T-helper 17 cell (primary cell): ENCODE measurements at regions not wholly inside any gene's neighbourhood (a gene's known extent, or its start where the extent isn't known, plus 50 kb on each side); places are given as distances from the start of the nearest gene placed in this dataset.

ENCODE experiments used
- ATAC-seq: fragments of 150-1000 bp; cut with Tn5 transposase; 2 replicates; pipeline ENCODE4 v1.10.0; 2021; ENCODE audit warnings: mild to moderate bottlenecking, moderate library complexity
- DNase-seq, 3 donors: peaks; one replicate each; pipeline versions ENCODE4 v3.0.0 to v3.0.0-alpha.2; 2020 to 2021
- H3K9me3 ChIP-seq: one replicate; pipeline ENCODE4 v1.7.0; 2013; ENCODE audit warnings: low read length, mild to moderate bottlenecking; ENCODE audit not compliant: control insufficient read depth, poor library complexity, severe bottlenecking
- H3K27ac Mint-ChIP-seq: one replicate; pipeline ENCODE4 v1.8.0; 2022; ENCODE audit warnings: mild to moderate bottlenecking, moderate library complexity, mixed read lengths
- H3K27me3 Mint-ChIP-seq: one replicate; pipeline ENCODE4 v1.8.0; 2022; ENCODE audit warnings: mixed read lengths
- H3K36me3 Mint-ChIP-seq: one replicate; pipeline ENCODE4 v1.8.0; 2022; ENCODE audit warnings: low read depth, mixed read lengths
- H3K4me1 Mint-ChIP-seq: one replicate; pipeline ENCODE4 v1.8.0; 2022; ENCODE audit warnings: mild to moderate bottlenecking, mixed read lengths
- H3K4me3 Mint-ChIP-seq: one replicate; pipeline ENCODE4 v1.8.0; 2022; ENCODE audit warnings: mild to moderate bottlenecking, moderate library complexity, mixed read lengths

DNA sequence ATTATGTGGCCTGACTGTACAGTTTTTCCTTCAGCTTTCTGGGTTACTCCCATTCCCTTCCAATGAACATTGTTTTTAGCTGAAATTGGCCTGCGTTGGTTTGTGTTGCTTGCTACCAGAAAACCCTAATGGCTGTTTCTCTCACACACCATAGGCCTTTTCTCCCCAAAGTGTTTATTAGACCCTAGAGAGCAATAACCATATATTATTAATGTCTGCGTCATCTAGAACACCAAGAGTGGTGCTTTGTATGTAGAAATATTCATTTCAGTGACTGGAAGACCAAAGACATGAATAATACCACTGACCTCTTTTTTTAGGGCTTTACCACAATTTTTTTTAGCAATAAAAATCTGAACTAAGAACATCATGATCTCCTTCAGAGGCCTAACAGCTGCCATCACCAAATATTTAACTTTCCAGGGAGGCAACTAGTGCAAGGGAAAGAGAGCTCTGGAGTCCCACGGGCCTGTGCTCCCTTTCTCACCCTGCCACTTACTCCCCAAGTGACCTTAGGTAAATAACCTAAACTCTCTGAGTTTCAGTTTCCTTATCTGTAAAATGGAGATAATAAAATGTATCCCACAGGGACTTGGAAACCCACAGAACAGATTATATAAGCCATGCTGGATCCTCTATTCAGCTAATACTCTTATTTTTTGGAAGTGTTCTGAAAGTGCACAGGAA, 201.9 kb upstream of the ISL1 start:
- H3K4me1 Mint-ChIP-seq = no peaks in the 10 kb centered on the region
- H3K36me3 Mint-ChIP-seq = no peaks in the 10 kb centered on the region
- no peaks in the 10 kb centered on the region for H3K27me3 Mint-ChIP-seq
- H3K9me3 ChIP-seq = no peaks in the 10 kb centered on the region
- H3K27ac Mint-ChIP-seq = no peak overlapping the region
- DNase-seq (no peak), ATAC-seq (no peak)
- H3K4me3 Mint-ChIP-seq = no peak overlapping the region

DNA sequence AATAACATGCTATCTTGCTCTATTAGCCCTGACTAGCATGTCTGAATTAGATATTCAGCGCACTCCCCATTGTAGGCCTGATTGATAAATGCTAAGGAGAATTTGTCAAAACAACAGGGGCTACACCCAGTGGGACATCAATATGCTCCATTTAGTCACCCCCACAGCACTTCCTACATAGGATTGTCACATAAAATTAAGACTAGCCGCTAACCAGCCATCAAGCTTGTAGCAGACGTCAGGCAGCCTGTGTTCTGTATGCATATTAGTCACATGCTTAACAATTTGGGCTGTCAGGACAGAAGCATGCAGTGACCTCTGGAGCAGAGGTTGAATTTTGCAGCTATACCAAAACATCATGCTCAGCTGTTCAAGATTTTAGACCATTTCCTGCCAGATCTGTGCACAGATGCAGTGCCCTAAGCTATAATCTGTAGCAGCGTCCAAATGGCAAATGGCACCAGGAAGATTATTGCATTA, 197.4 kb upstream of the ISL1 start:
- H3K4me3 Mint-ChIP-seq = no peak overlapping the region
- H3K4me1 Mint-ChIP-seq = no peaks in the 10 kb centered on the region
- H3K9me3 ChIP-seq = no peaks in the 10 kb centered on the region
- H3K27me3 Mint-ChIP-seq = no peaks in the 10 kb centered on the region
- no peaks in the 10 kb centered on the region for H3K36me3 Mint-ChIP-seq
- no peak for DNase-seq
- no peak overlapping the region for H3K27ac Mint-ChIP-seq
- ATAC-seq = no peak

DNA sequence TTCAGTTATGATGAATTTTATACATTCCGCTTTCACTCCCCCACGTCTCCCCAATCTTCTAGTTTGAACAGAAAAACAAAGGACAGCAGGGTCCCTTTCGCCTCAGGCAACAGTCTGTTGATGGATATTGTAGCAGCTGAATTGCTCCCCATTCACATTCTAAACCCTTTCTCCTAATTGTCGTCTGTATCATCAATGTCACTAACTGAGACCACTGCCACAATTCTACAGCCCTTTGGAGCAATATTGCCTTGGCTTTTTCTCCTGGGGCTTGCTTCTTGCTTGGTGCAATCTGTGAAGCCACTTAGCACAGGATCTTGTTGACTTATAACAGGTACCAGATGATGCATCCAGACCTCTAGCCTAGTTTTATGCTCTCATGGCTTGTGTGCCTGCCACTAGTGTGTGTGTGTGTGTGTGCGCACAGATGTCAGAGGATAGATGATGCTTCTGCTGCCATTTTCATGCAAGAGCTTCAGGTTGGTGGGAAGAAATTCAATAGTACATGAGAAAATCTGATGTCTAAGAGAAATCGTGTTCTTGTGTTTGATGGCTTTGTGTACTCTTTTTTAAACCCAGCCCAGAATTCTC, 195.2 kb upstream of the ISL1 start:
- Mint-ChIP-seq H3K27ac (no peak overlapping the region), H3K4me1 (no peaks in the 10 kb centered on the region), H3K4me3 (no peak overlapping the region), H3K27me3 (no peaks in the 10 kb centered on the region), H3K36me3 (no peaks in the 10 kb centered on the region)
- no peak for DNase-seq
- H3K9me3 ChIP-seq = no peaks in the 10 kb centered on the region
- no peak for ATAC-seq

DNA sequence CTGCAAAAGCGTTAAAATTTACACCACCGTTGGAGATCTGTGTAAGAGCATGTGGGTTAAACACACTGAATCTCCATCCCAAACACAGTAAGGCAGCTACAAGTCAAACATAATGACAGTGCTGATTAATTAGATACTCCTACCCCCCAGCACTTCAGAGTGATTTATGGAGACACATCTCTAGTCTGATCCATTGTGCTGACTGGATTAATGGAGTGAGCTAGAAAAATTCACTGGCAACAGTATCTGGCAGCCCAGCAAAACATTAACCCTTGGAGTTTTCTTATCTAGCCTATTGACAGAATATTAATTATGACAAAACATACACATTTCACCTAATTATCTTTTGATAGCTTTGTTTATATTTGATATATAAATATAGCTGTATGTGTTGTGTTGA, 188.6 kb upstream of the ISL1 start:
- H3K27ac Mint-ChIP-seq = no peak overlapping the region
- no peaks in the 10 kb centered on the region for H3K4me1 Mint-ChIP-seq
- DNase-seq (no peak), ATAC-seq (no peak)
- no peaks in the 10 kb centered on the region for H3K36me3 Mint-ChIP-seq
- no peaks in the 10 kb centered on the region for H3K27me3 Mint-ChIP-seq
- H3K9me3 ChIP-seq = no peaks in the 10 kb centered on the region
- H3K4me3 Mint-ChIP-seq = no peak overlapping the region

DNA sequence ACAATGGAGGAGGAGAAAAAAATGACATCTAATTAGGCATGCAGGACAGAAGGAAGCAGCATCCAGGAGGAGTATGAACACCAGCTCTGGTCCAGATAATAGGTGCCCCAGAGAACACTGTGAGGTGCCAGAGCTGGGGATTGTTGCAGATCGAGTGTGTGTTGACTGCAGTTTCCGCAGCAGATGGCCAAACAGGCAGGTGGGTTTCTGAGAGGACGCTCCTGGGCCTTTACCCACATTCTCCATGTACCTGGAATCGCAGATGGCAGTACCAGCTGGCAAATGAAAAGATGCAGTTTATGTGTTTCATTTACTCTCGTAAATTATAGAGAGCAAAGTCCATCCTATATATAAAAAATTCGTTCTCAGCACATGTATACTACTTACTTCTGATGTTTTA, 182.2 kb upstream of the ISL1 start:
- Mint-ChIP-seq H3K4me3 (no peak overlapping the region), H3K36me3 (no peaks in the 10 kb centered on the region), H3K27me3 (no peaks in the 10 kb centered on the region), H3K4me1 (no peaks in the 10 kb centered on the region), H3K27ac (no peak overlapping the region)
- ATAC-seq (no peak), DNase-seq (no peak)
- no peaks in the 10 kb centered on the region for H3K9me3 ChIP-seq

DNA sequence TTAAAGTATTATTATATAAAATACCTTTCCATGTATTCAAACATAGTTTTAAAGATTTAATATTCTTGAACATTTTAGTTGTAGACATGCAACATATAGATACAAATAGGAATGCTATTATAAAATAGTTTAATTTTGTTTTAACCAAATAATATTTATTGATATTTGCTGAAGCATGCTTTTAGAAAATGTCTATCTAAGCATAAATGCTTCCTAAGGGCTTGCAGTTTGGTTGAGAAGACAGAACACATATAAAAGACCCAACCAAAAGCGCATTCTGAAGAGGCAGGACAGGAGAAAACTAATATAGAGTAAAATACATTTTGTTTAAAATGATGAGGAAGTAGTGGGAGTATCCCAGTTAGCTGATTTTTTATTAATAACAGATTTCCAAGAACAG, 181.5 kb upstream of the ISL1 start:
- ATAC-seq (no peak), DNase-seq (no peak)
- H3K27me3 Mint-ChIP-seq = no peaks in the 10 kb centered on the region

DNA sequence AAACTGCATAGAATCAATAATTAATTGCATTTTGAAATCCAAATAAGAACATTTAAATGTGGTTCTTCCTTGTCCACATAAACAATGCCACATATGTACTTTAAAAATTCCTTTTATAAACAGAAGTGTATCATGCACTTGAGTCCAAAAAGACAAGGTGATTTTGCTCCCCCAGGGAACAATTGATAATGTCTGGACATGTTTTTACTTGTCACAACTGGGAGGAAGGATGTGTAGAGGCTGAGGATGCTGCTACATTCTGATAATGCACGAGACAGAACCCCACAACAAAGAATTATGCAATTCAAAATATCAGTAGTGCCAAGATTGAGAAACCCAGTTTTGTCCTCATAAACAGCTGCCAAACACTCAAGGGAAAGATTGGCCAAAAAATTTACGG, 181.1 kb upstream of the ISL1 start:
- no peak for ATAC-seq
- no peak overlapping the region for H3K27ac Mint-ChIP-seq
- no peaks in the 10 kb centered on the region for H3K36me3 Mint-ChIP-seq
- no peaks in the 10 kb centered on the region for H3K4me1 Mint-ChIP-seq
- no peaks in the 10 kb centered on the region for H3K27me3 Mint-ChIP-seq
- DNase-seq = no peak
- H3K9me3 ChIP-seq = no peaks in the 10 kb centered on the region
- H3K4me3 Mint-ChIP-seq = no peak overlapping the region

More for the DNA sequence above, 181.5 kb upstream of the ISL1 start:
- H3K9me3 ChIP-seq = no peaks in the 10 kb centered on the region
- no peak overlapping the region for H3K27ac Mint-ChIP-seq
- H3K36me3 Mint-ChIP-seq = no peaks in the 10 kb centered on the region
- H3K4me1 Mint-ChIP-seq = no peaks in the 10 kb centered on the region
- no peak overlapping the region for H3K4me3 Mint-ChIP-seq

DNA sequence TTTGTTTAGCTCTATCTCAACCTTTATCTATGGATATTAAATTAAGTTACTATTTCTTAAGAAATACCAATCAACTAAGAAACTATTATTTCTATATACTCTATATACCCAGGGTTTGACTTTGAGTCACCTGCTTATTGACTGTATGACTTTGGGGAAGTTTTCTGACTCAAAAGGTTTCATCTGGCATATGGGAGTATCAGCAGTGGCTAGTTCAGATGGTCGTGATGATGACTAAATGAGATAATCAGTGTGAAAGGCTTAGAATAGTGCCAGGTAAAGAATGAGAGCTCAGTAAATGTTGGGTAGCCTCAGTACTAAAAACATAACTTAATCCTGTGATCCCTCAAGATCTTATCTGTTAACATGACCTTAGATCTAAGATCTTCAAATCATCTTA, 179.7 kb upstream of the ISL1 start:
- no peak for ATAC-seq
- no peaks in the 10 kb centered on the region for H3K36me3 Mint-ChIP-seq
- no peak for DNase-seq
- H3K27me3 Mint-ChIP-seq = no peaks in the 10 kb centered on the region
- no peak overlapping the region for H3K27ac Mint-ChIP-seq
- H3K9me3 ChIP-seq = no peaks in the 10 kb centered on the region
- H3K4me3 Mint-ChIP-seq = no peak overlapping the region
- H3K4me1 Mint-ChIP-seq = no peaks in the 10 kb centered on the region

DNA sequence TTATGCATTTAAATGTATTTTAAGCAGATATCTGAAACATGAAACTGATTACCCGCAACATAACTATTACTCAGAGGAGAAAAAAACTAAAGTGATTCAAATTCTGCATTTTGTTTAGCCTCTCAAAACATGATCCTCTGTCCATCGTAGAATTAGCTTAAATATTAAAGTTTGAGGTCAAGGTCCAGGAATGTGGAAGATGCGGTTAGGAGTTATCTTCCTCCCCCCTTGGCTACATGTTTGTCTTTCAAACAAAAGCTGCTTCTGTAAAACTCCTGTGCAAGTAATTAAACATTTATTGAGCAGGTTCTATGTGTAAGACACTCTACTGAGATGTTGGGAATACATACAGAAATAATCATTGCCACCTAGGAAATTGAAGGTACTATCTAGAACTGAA, 175.0 kb upstream of the ISL1 start:
- ATAC-seq = no peak
- DNase-seq = no peak
- Mint-ChIP-seq H3K27me3 (no peaks in the 10 kb centered on the region), H3K4me3 (no peak overlapping the region), H3K36me3 (no peaks in the 10 kb centered on the region), H3K4me1 (no peaks in the 10 kb centered on the region), H3K27ac (no peak overlapping the region)
- no peaks in the 10 kb centered on the region for H3K9me3 ChIP-seq

DNA sequence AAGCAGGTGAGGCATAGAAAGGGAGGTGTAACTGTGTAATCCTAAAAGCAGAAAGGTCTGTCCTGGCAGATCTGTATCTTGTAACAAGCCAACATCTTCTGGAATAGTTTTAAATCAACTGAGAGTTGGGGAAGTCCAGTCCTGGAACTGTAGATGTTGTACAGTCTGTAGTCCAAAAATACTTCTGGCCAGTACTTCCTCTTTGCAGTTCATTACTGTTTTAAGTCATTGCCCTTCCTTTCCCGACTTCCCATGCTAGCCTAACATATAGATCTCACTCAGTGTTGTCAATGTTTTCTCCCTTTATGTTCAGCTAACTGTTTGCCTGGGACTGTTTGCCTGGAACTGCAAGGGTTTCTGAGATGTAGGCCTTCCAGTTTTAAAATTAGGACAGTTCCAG, 168.5 kb upstream of the ISL1 start:
- H3K36me3 Mint-ChIP-seq = no peaks in the 10 kb centered on the region
- no peak for ATAC-seq
- H3K4me3 Mint-ChIP-seq = no peak overlapping the region
- no peak overlapping the region for H3K27ac Mint-ChIP-seq
- H3K9me3 ChIP-seq = no peaks in the 10 kb centered on the region
- H3K27me3 Mint-ChIP-seq = no peaks in the 10 kb centered on the region
- DNase-seq = no peak
- H3K4me1 Mint-ChIP-seq = no peaks in the 10 kb centered on the region

DNA sequence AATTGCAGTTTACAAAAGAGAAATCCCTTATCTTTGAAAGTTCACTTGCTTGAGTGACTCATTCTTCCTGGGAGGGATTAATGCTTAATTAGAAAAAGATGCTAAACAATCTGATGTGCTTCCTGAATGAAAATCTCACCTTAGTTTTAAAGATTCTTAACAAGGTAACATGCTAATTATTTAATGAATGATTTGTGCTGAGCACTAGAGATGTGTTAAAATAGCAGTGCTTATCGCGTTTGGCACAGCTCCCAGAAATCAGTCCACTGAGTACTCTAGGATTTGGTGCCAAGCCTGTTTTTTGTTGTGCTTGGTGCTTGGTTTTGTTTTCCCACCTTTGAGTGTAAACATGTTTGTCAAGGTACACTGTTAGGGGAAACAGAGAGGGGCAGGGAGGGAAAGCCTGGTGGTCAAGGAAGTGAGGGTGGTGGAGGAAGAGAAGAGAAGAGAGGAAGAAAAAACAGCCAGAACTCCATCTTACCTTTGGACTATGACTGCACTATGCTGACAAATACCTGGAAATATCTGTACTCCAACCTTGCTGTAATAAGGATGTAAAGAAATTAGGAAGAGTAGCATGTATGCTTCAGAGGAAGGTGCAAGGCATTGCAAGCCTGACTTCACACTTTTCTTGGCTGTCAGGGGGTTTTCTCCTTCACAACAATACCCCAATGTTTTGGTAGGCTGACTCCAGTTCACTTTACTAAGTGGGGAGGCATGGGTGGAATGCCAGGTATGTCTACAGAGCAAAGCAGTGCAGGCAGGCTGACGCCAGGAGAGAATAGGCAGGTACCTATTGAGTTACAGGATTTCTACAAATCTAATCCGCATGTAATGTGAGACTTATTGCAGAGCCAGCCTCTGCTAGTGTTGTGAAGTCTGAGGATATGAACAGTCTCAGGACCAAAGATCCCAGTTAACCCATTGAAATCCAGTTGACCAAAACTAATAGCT, 157.2 kb upstream of the ISL1 start:
- ATAC-seq (no peak), DNase-seq (no peak)
- Mint-ChIP-seq H3K27ac (no peak overlapping the region), H3K4me1 (no peaks in the 10 kb centered on the region), H3K4me3 (no peak overlapping the region), H3K36me3 (no peaks in the 10 kb centered on the region), H3K27me3 (no peaks in the 10 kb centered on the region)
- no peaks in the 10 kb centered on the region for H3K9me3 ChIP-seq

DNA sequence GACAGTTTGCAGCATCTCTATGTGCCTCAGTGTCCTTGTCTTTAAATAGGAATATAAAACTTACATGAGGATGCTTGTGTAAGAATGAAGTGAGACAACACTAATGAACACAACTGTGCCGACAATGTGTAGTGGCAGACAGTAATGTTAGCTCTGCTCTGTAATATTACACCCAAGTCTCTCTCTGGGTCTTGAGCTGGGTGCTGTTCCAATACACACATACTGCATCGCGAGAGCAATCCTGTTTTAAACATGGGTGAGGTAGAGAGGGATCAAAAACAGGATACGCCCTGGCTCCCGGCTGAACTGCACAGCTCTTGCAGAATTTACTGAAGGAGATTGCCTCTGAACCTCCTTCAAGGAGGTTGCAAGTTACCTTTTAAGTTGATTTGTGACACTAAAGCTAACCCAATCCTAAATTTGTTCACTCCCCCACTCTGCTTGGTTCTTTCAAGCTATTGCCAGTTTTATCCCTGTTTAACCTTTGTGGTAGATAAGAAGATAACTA, 155.2 kb upstream of the ISL1 start:
- Mint-ChIP-seq H3K27ac (no peak overlapping the region), H3K27me3 (no peaks in the 10 kb centered on the region), H3K4me3 (no peak overlapping the region), H3K36me3 (no peaks in the 10 kb centered on the region), H3K4me1 (no peaks in the 10 kb centered on the region)
- ATAC-seq (no peak), DNase-seq (no peak)
- H3K9me3 ChIP-seq = no peaks in the 10 kb centered on the region

DNA sequence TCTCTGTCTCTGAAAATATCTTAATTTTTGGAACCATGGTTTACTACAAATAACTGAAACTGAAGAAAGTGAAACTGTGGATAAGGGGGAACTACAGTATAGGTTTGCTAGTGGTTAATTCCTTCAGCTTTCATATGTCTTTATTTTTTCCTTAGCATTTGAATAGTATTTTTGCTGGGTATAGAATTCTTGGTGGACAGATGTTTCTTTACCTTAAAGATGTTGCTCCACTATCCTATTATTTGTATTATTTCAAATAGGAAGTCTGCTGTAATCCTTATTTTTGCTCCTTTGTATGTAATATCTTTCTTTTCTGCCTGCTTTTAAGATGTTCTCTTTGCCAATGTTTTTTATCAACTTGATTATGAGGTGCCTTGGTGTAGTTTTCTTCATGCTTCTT, 152.9 kb upstream of the ISL1 start:
- H3K36me3 Mint-ChIP-seq = no peaks in the 10 kb centered on the region
- DNase-seq = no peak
- ATAC-seq = no peak
- no peak overlapping the region for H3K27ac Mint-ChIP-seq
- no peaks in the 10 kb centered on the region for H3K4me1 Mint-ChIP-seq
- H3K27me3 Mint-ChIP-seq = no peaks in the 10 kb centered on the region
- no peak overlapping the region for H3K4me3 Mint-ChIP-seq
- H3K9me3 ChIP-seq = no peaks in the 10 kb centered on the region
